HEK293 (cell line): ENCODE measurements at regions not wholly inside any gene's neighbourhood (a gene's known extent, or its start where the extent isn't known, plus 50 kb on each side); places are given as distances from the start of the nearest gene placed in this dataset.

Experiments used
- CTCF ChIA-PET: fragments of 350-600 bp; formaldehyde crosslinking; extraction: SDS; loops from one replicate; lab custom pipeline; 2021; ENCODE audit warnings: antibody characterized with exemption; lab: Yijun Ruan, JAX
- POLR2A ChIA-PET: fragments of 300-600 bp; formaldehyde crosslinking; extraction: SDS; loops from one replicate; lab custom pipeline; 2020; ENCODE audit warnings: antibody characterized with exemption, inconsistent platforms; lab: Yijun Ruan, JAX
- H3K27ac ChIP-seq: fragments of 200-500 bp; sonication (Bioruptor generic); 2 replicates; pipeline ENCODE4 v1.5.1; 2014; ENCODE audit warnings: low read depth, low read length, control low read depth, inconsistent platforms; ENCODE audit errors: extremely low read depth
- H3K36me3 ChIP-seq, 2 experiments: fragments of 200-500 bp in 1 of 2; sonication (Bioruptor generic) in 1 of 2; 1 replicate in 1 of 2; 2 replicates in 1 of 2; pipeline ENCODE4 v1.5.1; 2014 to 2017; ENCODE audit warnings: inconsistent platforms in 2 of 2, low read length in 2 of 2; ENCODE audit not compliant: control insufficient read depth in 2 of 2, insufficient read depth in 1 of 2
- H3K4me1 ChIP-seq: fragments of 200-500 bp; sonication (Bioruptor generic); 2 replicates; pipeline ENCODE4 v1.5.1; 2014; ENCODE audit warnings: mild to moderate bottlenecking, low read length, inconsistent platforms; ENCODE audit not compliant: control insufficient read depth, insufficient read depth
- H3K4me3 ChIP-seq: 2 replicates; pipeline ENCODE4 v1.5.1; 2011; ENCODE audit warnings: low read depth, mild to moderate bottlenecking, control low read depth, low read length, moderate library complexity
- H3K9me3 ChIP-seq: fragments of 200-500 bp; sonication (Bioruptor generic); 2 replicates; pipeline ENCODE4 v1.5.1; 2014; ENCODE audit warnings: low read depth, low read length, inconsistent platforms; ENCODE audit not compliant: control insufficient read depth, insufficient read depth
- HOXC10 ChIP-seq: sonication (generic); formaldehyde crosslinking; IDR thresholded peaks from 2 replicates; pipeline ENCODE4 v1.8.1; 2023; ENCODE audit warnings: mild to moderate bottlenecking, missing genetic modification reagents
- OVOL3 ChIP-seq: fragments of 450-650 bp; formaldehyde crosslinking; IDR thresholded peaks from 2 replicates; pipeline ENCODE4 v1.5.1; 2016; ENCODE audit warnings: missing biosample characterization, missing genetic modification characterization
- PRDM1 ChIP-seq: fragments of 450-650 bp; formaldehyde crosslinking; IDR thresholded peaks from 2 replicates; pipeline ENCODE4; 2016; ENCODE audit warnings: missing biosample characterization, missing genetic modification characterization
- SCRT1 ChIP-seq: fragments of 450-650 bp; formaldehyde crosslinking; IDR thresholded peaks from 2 replicates; pipeline ENCODE4 v1.5.1; 2016; ENCODE audit warnings: missing biosample characterization, missing genetic modification characterization, borderline replicate concordance
- TCF7L2 ChIP-seq: IDR thresholded peaks from 2 replicates; pipeline ENCODE4 v1.6.1; 2011; ENCODE audit warnings: low read depth, mild to moderate bottlenecking, inconsistent platforms, low read length, moderate library complexity, borderline replicate concordance
- ZNF155 ChIP-seq: fragments of 450-650 bp; formaldehyde crosslinking; IDR thresholded peaks from 2 replicates; pipeline ENCODE4 v1.5.1; 2016; ENCODE audit warnings: missing biosample characterization, missing genetic modification characterization
- ZNF157 ChIP-seq: fragments of 450-650 bp; formaldehyde crosslinking; IDR thresholded peaks from 2 replicates; pipeline ENCODE4 v1.5.1; 2016; ENCODE audit warnings: missing biosample characterization, missing genetic modification characterization
- ZNF16 ChIP-seq: fragments of 450-650 bp; formaldehyde crosslinking; IDR thresholded peaks from 2 replicates; pipeline ENCODE4 v1.5.1; 2016; ENCODE audit warnings: low read depth, missing biosample characterization, missing genetic modification characterization
- ZNF214 ChIP-seq: fragments of 450-650 bp; formaldehyde crosslinking; IDR thresholded peaks from 2 replicates; pipeline ENCODE4 v1.5.1; 2017; ENCODE audit warnings: missing biosample characterization, mild to moderate bottlenecking, missing genetic modification characterization, borderline replicate concordance
- ZNF266 ChIP-seq: fragments of 450-650 bp; formaldehyde crosslinking; IDR thresholded peaks from 2 replicates; pipeline ENCODE4 v1.5.1; 2016; ENCODE audit warnings: missing biosample characterization, missing genetic modification characterization, low read depth
- ZNF366 ChIP-seq: fragments of 450-650 bp; formaldehyde crosslinking; conservative IDR thresholded peaks from 2 replicates; pipeline ENCODE4 v1.5.1; 2016; ENCODE audit warnings: missing biosample characterization, missing genetic modification characterization
- ZNF571 ChIP-seq: fragments of 450-650 bp; formaldehyde crosslinking; IDR thresholded peaks from 2 replicates; pipeline ENCODE4 v1.5.0; 2017; ENCODE audit warnings: missing biosample characterization, missing genetic modification characterization
- ZNF677 ChIP-seq: fragments of 450-650 bp; IDR thresholded peaks from 2 replicates; pipeline ENCODE4 v1.5.0; 2018; ENCODE audit warnings: missing biosample characterization, mild to moderate bottlenecking, missing genetic modification characterization, moderate library complexity
- ZNF791 ChIP-seq: fragments of 450-650 bp; formaldehyde crosslinking; IDR thresholded peaks from 2 replicates; pipeline ENCODE4 v1.5.1; 2016; ENCODE audit warnings: missing biosample characterization, missing genetic modification characterization
- ZSCAN16 ChIP-seq: fragments of 450-650 bp; formaldehyde crosslinking; IDR thresholded peaks from 2 replicates; pipeline ENCODE4 v1.5.1; 2016; ENCODE audit warnings: missing biosample characterization, missing genetic modification characterization
- TF ChIP-seq, protein P1 (sequence below): fragments of 450-650 bp; formaldehyde crosslinking; conservative IDR thresholded peaks from 2 replicates; pipeline ENCODE4 v1.5.1; 2016; ENCODE audit warnings: low read depth, missing biosample characterization, missing genetic modification characterization
- TF ChIP-seq, protein P2 (sequence below): fragments of 450-650 bp; formaldehyde crosslinking; IDR thresholded peaks from 2 replicates; pipeline ENCODE4 v1.5.1; 2017; ENCODE audit warnings: missing biosample characterization, missing genetic modification characterization
- TF ChIP-seq, protein P3 (sequence below): fragments of 450-650 bp; formaldehyde crosslinking; IDR thresholded peaks from 2 replicates; pipeline ENCODE4 v1.5.1; 2016; ENCODE audit warnings: missing biosample characterization, missing genetic modification characterization
- TF ChIP-seq, protein P4 (sequence below): fragments of 450-650 bp; formaldehyde crosslinking; IDR thresholded peaks from 2 replicates; pipeline ENCODE4 v1.5.1; 2016; ENCODE audit warnings: missing biosample characterization, missing genetic modification characterization
- TF ChIP-seq, protein P5 (sequence below): fragments of 450-650 bp; formaldehyde crosslinking; IDR thresholded peaks from 2 replicates; pipeline ENCODE4 v1.5.1; 2016; ENCODE audit warnings: missing biosample characterization, missing genetic modification characterization

DNA sequence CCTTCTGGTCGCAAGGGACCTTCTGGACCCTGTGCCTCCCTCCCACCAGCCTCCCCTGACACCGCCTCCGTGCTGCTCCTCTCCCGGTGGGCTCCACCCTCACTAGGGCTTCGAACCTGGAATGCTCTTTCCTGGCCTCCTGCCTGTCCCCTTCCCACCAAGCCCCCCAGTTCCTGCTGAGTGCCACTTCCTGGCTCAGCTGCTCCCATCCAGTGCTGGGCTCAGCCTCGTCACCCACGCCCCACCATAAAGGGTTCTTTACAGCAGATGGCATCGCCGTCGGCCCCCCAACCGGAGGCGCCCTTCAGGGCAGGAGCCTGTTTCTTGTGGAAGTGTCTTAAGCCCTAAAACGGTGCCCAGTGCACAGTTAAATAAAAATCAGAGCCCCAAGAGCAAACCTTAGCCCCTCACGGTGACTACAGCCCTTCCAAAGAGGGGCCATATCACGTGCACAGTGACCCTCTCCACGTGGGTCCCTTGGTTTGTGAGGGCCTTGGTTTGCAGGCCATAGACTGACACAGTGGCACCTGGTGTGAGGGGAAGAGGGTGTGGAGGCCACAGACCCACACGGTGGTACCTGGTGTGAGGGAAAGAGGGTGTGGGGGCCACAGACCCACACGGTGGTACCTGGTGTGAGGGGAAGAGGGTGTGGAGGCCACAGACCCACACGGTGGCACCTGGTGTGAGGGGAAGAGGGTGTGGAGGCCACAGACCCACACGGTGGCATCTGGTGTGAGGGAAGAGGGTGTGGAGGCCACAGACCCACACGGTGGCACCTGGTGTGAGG is 111.4 kb downstream of the METRNL start:
- no peaks in the 10 kb centered on the region for H3K4me1 ChIP-seq
- ChIA-PET POLR2A (no interaction called here), CTCF (interaction anchor here (0.6 kb wide), 1 partner anchor 162 kb away, joined by 6 read pairs; no protein-coding TSS in a partner anchor)
- H3K27ac ChIP-seq, result no peak overlapping the region
- no peak overlapping the region for H3K4me3 ChIP-seq
- H3K36me3 ChIP-seq, result no peaks in the 10 kb centered on the region
- H3K9me3 ChIP-seq, result no peaks in the 10 kb centered on the region
- TF ChIP-seq SCRT1 (tag by site-specific recombination), result no peak
- TF ChIP-seq, protein P1, sequence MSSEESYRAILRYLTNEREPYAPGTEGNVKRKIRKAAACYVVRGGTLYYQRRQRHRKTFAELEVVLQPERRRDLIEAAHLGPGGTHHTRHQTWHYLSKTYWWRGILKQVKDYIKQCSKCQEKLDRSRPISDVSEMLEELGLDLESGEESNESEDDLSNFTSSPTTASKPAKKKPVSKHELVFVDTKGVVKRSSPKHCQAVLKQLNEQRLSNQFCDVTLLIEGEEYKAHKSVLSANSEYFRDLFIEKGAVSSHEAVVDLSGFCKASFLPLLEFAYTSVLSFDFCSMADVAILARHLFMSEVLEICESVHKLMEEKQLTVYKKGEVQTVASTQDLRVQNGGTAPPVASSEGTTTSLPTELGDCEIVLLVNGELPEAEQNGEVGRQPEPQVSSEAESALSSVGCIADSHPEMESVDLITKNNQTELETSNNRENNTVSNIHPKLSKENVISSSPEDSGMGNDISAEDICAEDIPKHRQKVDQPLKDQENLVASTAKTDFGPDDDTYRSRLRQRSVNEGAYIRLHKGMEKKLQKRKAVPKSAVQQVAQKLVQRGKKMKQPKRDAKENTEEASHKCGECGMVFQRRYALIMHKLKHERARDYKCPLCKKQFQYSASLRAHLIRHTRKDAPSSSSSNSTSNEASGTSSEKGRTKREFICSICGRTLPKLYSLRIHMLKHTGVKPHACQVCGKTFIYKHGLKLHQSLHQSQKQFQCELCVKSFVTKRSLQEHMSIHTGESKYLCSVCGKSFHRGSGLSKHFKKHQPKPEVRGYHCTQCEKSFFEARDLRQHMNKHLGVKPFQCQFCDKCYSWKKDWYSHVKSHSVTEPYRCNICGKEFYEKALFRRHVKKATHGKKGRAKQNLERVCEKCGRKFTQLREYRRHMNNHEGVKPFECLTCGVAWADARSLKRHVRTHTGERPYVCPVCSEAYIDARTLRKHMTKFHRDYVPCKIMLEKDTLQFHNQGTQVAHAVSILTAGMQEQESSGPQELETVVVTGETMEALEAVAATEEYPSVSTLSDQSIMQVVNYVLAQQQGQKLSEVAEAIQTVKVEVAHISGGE (tag by site-specific recombination), result no peak
- TF ChIP-seq HOXC10, result no peak
- no peak for TF ChIP-seq ZNF366 (tag by site-specific recombination)
- no peak for TF ChIP-seq PRDM1 (tag by site-specific recombination)
- no peak for TF ChIP-seq OVOL3 (tag by site-specific recombination)
- TF ChIP-seq ZNF571 (tag by site-specific recombination), result no peak
- TF ChIP-seq ZNF155 (tag by site-specific recombination), result no peak
- no peak for TF ChIP-seq ZNF266 (tag by site-specific recombination)
- TF ChIP-seq TCF7L2, result no peak
- TF ChIP-seq, protein P2, sequence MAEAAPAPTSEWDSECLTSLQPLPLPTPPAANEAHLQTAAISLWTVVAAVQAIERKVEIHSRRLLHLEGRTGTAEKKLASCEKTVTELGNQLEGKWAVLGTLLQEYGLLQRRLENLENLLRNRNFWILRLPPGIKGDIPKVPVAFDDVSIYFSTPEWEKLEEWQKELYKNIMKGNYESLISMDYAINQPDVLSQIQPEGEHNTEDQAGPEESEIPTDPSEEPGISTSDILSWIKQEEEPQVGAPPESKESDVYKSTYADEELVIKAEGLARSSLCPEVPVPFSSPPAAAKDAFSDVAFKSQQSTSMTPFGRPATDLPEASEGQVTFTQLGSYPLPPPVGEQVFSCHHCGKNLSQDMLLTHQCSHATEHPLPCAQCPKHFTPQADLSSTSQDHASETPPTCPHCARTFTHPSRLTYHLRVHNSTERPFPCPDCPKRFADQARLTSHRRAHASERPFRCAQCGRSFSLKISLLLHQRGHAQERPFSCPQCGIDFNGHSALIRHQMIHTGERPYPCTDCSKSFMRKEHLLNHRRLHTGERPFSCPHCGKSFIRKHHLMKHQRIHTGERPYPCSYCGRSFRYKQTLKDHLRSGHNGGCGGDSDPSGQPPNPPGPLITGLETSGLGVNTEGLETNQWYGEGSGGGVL (tag by site-specific recombination), result no peak
- TF ChIP-seq, protein P3, sequence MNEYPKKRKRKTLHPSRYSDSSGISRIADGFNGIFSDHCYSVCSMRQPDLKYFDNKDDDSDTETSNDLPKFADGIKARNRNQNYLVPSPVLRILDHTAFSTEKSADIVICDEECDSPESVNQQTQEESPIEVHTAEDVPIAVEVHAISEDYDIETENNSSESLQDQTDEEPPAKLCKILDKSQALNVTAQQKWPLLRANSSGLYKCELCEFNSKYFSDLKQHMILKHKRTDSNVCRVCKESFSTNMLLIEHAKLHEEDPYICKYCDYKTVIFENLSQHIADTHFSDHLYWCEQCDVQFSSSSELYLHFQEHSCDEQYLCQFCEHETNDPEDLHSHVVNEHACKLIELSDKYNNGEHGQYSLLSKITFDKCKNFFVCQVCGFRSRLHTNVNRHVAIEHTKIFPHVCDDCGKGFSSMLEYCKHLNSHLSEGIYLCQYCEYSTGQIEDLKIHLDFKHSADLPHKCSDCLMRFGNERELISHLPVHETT (tag by site-specific recombination), result no peak
- TF ChIP-seq, protein P4, sequence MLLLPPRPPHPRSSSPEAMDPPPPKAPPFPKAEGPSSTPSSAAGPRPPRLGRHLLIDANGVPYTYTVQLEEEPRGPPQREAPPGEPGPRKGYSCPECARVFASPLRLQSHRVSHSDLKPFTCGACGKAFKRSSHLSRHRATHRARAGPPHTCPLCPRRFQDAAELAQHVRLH, result no peak
- no peak for TF ChIP-seq ZSCAN16
- TF ChIP-seq ZNF16 (tag by site-specific recombination), result no peak

DNA sequence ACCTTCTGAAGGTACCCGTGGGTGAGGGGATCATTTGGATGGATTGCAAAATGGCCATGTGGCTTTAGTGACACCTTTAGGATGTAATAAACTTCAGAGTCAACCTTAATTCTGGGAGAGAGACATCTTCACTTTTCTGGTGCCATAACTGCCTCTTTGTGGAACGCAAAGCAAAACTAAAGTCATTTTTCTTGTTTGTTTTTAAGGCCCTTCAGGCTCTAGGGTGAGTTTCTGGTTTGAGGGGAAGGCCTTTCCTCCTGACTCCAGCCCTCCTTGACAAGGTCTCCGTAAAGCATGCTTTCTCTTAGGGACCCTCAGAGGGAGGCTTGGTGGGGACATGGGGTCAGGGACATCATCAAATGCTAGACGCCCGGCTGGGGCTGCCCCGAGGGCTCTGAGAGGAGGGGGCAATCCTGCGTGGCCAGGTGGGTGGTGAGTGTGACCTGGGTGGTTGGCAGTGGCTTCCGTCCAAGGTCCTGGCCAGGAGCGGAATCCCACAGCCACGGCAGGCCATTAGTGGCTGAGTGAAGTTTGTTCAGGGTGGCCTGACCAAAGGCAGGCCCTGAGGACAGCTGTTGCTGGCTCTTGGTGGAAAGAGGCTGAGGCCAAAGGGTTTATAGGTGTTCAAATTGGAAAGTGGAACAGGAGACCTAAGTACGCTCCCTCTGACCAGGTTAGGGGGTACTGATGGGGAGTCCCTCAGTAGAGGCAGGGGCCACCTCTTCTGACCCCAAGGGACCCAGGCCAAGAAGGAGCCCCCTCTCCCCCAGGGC is 112.2 kb downstream of the METRNL start:
- Histone ChIP-seq H3K4me1 (no peaks in the 10 kb centered on the region), H3K4me3 (no peak overlapping the region), H3K36me3 (no peaks in the 10 kb centered on the region), H3K9me3 (no peaks in the 10 kb centered on the region), H3K27ac (no peak overlapping the region)
- ChIA-PET CTCF (interaction anchor here (0.7 to 1.2 kb wide), 2 partner anchors 410 to 467 kb away, joined by 3 read pairs; no protein-coding TSS in a partner anchor), POLR2A (no interaction called here)
- TF ChIP-seq ZNF791 (no peak), ZNF677 (tag by site-specific recombination) (no peak), ZNF157 (tag by site-specific recombination) (no peak), ZNF214 (tag by site-specific recombination) (no peak)
- TF ChIP-seq, protein P5, sequence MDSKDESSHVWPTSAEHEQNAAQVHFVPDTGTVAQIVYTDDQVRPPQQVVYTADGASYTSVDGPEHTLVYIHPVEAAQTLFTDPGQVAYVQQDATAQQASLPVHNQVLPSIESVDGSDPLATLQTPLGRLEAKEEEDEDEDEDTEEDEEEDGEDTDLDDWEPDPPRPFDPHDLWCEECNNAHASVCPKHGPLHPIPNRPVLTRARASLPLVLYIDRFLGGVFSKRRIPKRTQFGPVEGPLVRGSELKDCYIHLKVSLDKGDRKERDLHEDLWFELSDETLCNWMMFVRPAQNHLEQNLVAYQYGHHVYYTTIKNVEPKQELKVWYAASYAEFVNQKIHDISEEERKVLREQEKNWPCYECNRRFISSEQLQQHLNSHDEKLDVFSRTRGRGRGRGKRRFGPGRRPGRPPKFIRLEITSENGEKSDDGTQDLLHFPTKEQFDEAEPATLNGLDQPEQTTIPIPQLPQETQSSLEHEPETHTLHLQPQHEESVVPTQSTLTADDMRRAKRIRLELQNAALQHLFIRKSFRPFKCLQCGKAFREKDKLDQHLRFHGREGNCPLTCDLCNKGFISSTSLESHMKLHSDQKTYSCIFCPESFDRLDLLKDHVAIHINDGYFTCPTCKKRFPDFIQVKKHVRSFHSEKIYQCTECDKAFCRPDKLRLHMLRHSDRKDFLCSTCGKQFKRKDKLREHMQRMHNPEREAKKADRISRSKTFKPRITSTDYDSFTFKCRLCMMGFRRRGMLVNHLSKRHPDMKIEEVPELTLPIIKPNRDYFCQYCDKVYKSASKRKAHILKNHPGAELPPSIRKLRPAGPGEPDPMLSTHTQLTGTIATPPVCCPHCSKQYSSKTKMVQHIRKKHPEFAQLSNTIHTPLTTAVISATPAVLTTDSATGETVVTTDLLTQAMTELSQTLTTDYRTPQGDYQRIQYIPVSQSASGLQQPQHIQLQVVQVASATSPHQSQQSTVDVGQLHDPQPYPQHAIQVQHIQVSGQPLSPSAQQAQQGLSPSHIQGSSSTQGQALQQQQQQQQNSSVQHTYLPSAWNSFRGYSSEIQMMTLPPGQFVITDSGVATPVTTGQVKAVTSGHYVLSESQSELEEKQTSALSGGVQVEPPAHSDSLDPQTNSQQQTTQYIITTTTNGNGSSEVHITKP, result no peak
